ENCODE measurements at regions not wholly inside any gene's neighbourhood (a gene's known extent, or its start where the extent isn't known, plus 50 kb on each side); places are given as distances from the start of the nearest gene placed in this dataset.
"Not testable (repeated sequence)": the region's sequence is repeated elsewhere in the genome, so short reads cannot be mapped to it uniquely, and the experiment has no call there.

DNA sequence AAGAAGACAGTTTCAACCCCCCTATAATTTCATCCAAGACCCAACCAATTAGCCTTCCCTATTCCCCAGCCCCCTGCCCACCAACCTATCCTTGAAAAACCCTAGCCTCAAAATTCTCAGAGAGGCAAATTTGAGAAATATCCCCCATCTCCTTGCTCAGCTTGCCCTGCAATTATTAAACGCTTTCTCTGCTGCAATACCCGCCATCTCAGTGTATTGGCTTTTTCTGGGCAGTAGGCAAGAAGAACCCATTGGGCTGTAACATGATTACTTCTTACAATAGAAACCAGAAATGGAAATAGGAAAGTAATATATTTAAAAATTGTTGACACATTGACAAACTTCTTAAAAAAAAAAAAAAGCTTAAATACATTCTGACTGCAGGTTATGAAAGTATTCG, 140.6 kb upstream of the CCDC150 start:
- DNase-seq (ENCODE audit: low read depth) = no peak

DNA sequence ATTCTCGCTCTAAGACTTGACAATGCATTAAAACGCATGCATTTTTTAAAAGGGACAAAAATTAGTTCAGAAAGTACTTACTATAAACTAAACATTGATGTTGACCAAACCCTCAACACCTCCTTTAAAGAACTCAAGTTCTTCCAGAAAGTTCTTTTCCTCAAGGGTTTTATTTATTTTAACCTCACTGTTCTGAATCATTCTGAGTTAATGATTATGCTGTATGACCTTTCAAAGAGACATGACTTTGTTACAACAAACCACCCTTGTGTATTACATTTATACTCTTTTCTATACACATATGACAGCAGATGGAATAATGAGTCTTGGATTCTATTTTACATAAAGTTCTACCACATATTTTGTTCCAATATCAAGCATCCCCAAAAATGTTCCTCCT, 139.8 kb upstream of the CCDC150 start:
- no peak for DNase-seq (ENCODE audit: low read depth)

- DNase-seq (ENCODE audit: low read depth) = no peak
Observed at GRCh38 chr2:196500686-196501431, 138.7 kb upstream of the CCDC150 start.

DNA sequence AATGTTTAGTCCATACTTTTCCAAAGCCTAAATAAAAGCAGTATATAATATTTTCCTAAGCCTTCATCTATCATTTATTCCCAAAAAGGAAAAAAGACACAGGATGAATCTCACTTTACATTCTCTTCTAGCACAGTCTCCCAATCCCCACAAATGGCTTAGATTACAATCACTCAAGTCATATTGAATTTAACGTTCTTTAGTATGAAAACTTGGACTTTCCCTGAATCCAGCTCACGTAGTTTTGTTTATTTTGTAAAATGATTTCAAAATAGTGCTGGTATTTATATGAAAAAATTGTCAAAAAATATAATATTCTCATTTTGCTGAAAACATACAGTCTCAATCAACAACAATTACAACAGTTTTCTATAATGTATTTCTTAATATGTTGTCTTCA, 137.7 kb upstream of the CCDC150 start:
- no peak for DNase-seq (ENCODE audit: low read depth)

GRCh38 chr2:196502386-196502785, 137.1 kb upstream of the CCDC150 start:
- DNase-seq (ENCODE audit: low read depth) = no peak

DNA sequence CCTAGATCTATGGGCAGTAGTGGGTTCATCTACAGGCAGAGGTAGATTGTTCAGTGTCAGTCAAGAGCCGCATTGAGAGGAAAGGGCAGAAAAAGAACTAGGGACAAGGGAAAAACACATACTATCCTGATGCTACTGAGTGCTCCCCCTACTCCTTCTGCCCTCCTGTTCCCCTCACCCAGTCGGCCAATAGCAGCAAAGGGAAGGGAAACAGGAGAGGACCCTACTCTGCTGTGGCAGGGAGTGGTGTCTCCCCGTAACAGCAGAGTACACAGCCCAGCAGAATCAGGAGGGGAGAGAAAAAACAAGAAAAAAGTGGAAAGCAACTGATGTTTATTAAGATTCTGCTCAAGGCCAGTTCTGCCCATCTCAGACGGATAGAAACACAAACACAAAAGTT, 136.1 kb upstream of the CCDC150 start:
- no peak for DNase-seq (ENCODE audit: low read depth)

DNA sequence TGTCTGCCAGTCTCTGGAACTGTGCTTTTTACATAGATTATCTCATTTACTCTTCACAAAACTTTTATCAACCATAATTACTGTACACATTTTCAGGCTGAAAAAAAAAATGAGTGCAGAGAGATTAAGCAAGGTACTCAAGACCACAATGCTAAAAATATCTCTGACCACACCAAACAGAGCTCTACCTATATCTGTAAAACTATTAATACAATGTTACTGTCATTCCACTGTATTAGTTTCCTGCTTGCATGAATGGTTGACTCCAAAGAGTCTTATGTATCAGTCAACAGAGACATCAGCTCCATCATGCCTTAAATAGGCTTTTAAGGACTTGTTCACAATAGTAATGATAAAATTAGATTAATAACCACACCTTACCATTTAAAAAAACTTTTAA, 134.7 kb upstream of the CCDC150 start:
- DNase-seq (ENCODE audit: low read depth) = no peak

- no peak for DNase-seq (ENCODE audit: low read depth)
Observed at GRCh38 chr2:196510246-196510645, 129.3 kb upstream of the CCDC150 start.

DNA sequence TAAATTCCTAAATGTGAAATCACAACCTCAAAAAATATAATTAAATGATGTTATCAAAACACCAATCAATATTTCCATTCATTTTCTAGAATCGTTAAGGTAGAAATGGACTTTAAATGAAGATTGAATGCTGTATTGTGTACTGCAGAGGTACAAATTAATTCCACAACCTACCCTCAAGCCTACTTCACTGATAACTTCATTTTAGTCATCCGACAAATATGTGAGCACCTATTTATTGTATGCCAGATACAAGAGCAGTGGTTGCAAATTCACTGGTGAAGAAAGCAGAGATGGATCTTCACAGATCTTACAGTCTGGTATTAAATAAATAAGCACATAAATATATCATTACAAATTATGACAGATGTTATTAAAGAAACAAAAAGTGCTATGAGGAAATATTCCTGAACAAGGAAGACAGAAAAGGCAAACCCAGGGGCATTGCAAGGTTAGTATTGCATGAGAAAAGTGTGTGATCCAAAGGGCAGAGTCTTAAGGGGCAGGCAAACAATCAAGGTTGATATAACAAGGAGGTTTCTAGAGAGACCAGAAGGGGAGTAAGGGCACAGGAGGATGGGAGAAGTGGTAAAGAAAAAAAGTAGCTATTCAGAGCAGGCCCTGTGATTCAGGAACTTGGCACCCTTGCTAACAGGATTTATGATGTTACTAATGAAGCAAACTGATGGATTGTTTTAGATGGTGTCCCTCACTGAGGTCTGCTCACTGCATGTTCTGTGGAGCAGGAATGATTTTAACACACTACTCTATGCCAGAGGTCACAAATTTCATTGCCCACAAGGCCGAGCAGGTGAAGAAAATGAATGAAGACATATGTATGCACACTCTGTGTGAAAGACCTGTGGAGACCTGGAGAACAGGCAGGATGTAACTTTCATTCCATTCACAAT, 128.0 kb upstream of the CCDC150 start:
- no peak for DNase-seq (ENCODE audit: low read depth)

- no peak for DNase-seq (ENCODE audit: low read depth)
Observed at GRCh38 chr2:196513796-196514526, 125.6 kb upstream of the CCDC150 start.

- DNase-seq (ENCODE audit: low read depth) = no peak
Observed at GRCh38 chr2:196514641-196515040, 124.9 kb upstream of the CCDC150 start.

GRCh38 chr2:196515051-196515450, 124.5 kb upstream of the CCDC150 start:
- DNase-seq (ENCODE audit: low read depth) = no peak

GRCh38 chr2:196515608-196516007, 123.9 kb upstream of the CCDC150 start:
- no peak for DNase-seq (ENCODE audit: low read depth)

DNA sequence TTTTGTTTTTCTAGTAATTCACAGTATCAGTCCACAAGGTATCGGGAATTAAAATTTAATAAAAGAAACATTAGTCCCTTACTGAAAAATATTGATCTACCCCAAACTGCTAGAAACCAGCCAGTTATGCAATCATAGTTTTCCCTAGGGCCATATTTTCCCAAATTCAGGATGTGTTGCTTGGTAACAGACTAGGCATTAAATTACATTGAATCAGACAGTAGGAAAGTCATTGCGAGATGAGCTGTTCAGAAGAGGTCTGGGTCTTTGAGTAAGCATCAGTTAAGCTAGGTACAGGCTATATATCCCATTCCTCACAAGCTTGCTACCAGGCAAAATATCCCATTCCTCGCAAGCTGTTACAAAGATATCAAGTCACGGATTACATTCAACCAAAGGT, 123.0 kb upstream of the CCDC150 start:
- no peak for DNase-seq (ENCODE audit: low read depth)

GRCh38 chr2:196520605-196521004, 118.9 kb upstream of the CCDC150 start:
- DNase-seq (ENCODE audit: low read depth) = no peak

DNA sequence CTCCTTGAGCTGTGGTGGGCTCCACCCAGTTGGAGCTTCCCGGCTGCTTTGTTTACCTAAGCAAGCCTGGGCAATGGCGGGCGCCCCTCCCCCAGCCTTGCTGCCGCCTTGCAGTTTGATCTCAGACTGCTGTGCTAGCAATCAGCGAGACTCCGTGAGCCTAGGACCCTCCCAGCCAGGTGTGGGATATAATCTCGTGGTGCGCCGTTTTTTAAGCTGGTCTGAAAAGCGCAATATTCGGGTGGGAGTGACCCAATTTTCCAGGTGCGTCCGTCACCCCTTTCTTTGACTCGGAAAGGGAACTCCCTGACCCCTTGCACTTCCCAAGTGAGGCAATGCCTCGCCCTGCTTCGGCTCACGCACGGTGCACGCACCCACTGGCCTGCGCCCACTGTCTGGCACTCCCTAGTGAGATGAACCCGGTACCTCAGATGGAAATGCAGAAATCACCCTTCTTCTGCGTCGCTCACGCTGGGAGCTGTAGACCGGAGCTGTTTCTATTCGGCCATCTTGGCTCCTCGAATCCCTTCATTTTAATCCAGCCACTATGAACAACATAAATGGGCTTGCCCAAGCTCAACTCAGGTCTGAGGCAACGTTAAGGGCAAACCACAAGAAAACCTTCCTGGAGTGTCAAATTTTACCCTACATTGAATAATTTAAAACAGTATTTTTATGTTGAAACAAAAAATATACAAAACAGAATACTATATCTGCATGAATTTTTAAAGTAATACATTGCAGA, 112.4 kb upstream of the CCDC150 start:
- not testable (repeated sequence) for DNase-seq (ENCODE audit: low read depth)

GRCh38 chr2:196528486-196529223, 110.9 kb upstream of the CCDC150 start:
- no peak for DNase-seq (ENCODE audit: low read depth)

- no peak for DNase-seq (ENCODE audit: low read depth)
Observed at GRCh38 chr2:196530910-196531309, 108.6 kb upstream of the CCDC150 start.

DNA sequence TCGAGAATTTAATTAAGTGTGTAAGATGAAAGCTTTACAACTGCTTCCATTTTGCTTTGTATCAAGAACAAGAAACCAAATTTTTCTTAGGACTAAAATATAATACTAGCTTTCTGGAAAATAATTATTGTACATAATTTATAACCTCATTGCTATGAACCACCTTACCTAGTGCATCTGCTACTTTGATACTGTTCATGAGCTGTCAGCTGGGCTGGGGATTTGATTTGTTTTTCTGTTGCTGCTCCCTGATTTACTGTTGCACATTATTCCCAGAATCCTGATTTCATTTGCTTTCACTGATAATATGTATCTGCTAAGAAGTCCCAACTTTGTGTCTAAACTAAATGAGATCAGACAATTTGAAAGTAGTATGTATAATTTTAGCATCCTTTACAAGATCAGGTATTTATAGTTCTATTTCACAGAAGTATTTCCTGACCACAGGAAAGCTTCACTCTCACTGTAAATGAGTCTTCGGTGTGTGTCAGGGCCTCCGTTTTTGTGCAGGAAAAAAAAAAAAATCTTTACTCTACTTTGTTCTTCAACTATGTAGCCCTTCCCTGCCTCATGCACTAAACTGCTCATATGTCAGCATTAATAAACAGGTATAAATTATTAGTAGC, 105.6 kb upstream of the CCDC150 start:
- no peak for DNase-seq (ENCODE audit: low read depth)

GRCh38 chr2:196534495-196534894, 105.0 kb upstream of the CCDC150 start:
- no peak for DNase-seq (ENCODE audit: low read depth)

DNA sequence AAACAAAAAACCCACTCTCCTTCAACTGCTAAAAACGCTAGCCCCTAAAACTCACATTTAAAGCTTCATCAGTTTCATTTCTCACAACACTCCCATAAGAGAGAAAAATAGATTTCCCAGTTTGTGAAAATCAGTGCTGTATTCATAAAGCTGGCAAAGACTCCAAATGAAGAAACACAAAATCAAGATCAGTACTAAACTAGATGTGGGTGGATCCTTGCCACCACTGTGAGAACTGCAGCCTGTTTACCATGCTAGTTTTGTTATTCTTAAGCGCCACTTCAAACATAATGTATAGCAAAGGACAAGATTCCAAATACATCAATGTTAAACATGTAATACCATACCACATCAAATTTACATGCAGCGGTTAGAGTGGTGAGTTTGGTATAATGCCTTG, 104.5 kb upstream of the CCDC150 start:
- DNase-seq (ENCODE audit: low read depth) = no peak

Data from stimulated activated CD8-positive, alpha-beta memory T cell treated with anti-CD3 and anti-CD28 coated beads, Interleukin-7, amount 100 ng/mL, for 24 hours (primary cell).